Mesothelial cell of epicardium (in vitro differentiated cells): ENCODE measurements at regions not wholly inside any gene's neighbourhood (a gene's known extent, or its start where the extent isn't known, plus 50 kb on each side); places are given as distances from the start of the nearest gene placed in this dataset.
A peak's percentile ranks its signal among the peaks of the same experiment; 100 is the strongest.

Experiments used
- DNase-seq, 2 experiments: peaks; one replicate each; pipeline ENCODE4 v3.0.0; 2021; ENCODE audit warnings: low spot score in 2 of 2; ENCODE audit not compliant: unreplicated experiment in 2 of 2
- H3K27ac Mint-ChIP-seq: 2 replicates; pipeline ENCODE4 v1.8.0; 2021; ENCODE audit warnings: mixed read lengths
- H3K27me3 Mint-ChIP-seq: 2 replicates; pipeline ENCODE4 v1.8.0; 2021; ENCODE audit warnings: low read depth, mixed read lengths
- H3K36me3 Mint-ChIP-seq: 2 replicates; pipeline ENCODE4 v1.8.0; 2021; ENCODE audit warnings: mixed read lengths
- H3K4me1 Mint-ChIP-seq: 2 replicates; pipeline ENCODE4 v1.8.0; 2021; ENCODE audit warnings: mixed read lengths
- H3K4me3 Mint-ChIP-seq: 2 replicates; pipeline ENCODE4 v1.8.0; 2021; ENCODE audit warnings: mild to moderate bottlenecking, moderate library complexity, mixed read lengths
- H3K9me3 Mint-ChIP-seq: 2 replicates; pipeline ENCODE4 v1.8.0; 2021; ENCODE audit warnings: mixed read lengths
- CTCF ChIP-seq: fragments of 200-600 bp; sonication (generic); IDR thresholded peaks from one replicate; pipeline ENCODE4 v1.5.0; 2021; ENCODE audit warnings: antibody characterized with exemption; ENCODE audit not compliant: unreplicated experiment

GRCh38 chr2:220963076-220963475 lies 609.0 kb downstream of the EPHA4 start:
- no peak for TF ChIP-seq CTCF
- Mint-ChIP-seq H3K36me3 (no peaks in the 10 kb centered on the region), H3K9me3 (no peaks in the 10 kb centered on the region), H3K27ac (no peak overlapping the region), H3K27me3 (peaks cover 2% of the 10 kb centered on the region), H3K4me3 (no peak overlapping the region), H3K4me1 (peaks cover 22% of the 10 kb centered on the region)
- DNase-seq, result no peak

GRCh38 chr2:220963930-220964329 lies 608.2 kb downstream of the EPHA4 start:
- no peaks in the 10 kb centered on the region for H3K9me3 Mint-ChIP-seq
- peaks cover 2% of the 10 kb centered on the region for H3K27me3 Mint-ChIP-seq
- no peak for DNase-seq
- H3K4me3 Mint-ChIP-seq, result no peak overlapping the region
- peaks cover 22% of the 10 kb centered on the region for H3K4me1 Mint-ChIP-seq
- no peak for TF ChIP-seq CTCF
- H3K36me3 Mint-ChIP-seq, result no peaks in the 10 kb centered on the region
- H3K27ac Mint-ChIP-seq, result peak overlapping the region; percentile 3

- H3K4me3 Mint-ChIP-seq, result no peak overlapping the region
- TF ChIP-seq CTCF, result no peak
- H3K27me3 Mint-ChIP-seq, result peaks cover 2% of the 10 kb centered on the region
- H3K36me3 Mint-ChIP-seq, result no peaks in the 10 kb centered on the region
- H3K27ac Mint-ChIP-seq, result no peak overlapping the region
- peaks cover 22% of the 10 kb centered on the region for H3K4me1 Mint-ChIP-seq
- no peak for DNase-seq
- peaks cover 5% of the 10 kb centered on the region for H3K9me3 Mint-ChIP-seq
Observed at GRCh38 chr2:220966636-220967035, 605.5 kb downstream of the EPHA4 start.

GRCh38 chr2:220969348-220969747 lies 602.8 kb downstream of the EPHA4 start:
- H3K4me1 Mint-ChIP-seq, result no peaks in the 10 kb centered on the region
- no peak overlapping the region for H3K27ac Mint-ChIP-seq
- H3K4me3 Mint-ChIP-seq, result no peak overlapping the region
- H3K9me3 Mint-ChIP-seq, result peaks cover 9% of the 10 kb centered on the region
- TF ChIP-seq CTCF, result no peak
- H3K36me3 Mint-ChIP-seq, result no peaks in the 10 kb centered on the region
- no peak for DNase-seq
- peaks cover 2% of the 10 kb centered on the region for H3K27me3 Mint-ChIP-seq

- Mint-ChIP-seq H3K9me3 (peaks cover 7% of the 10 kb centered on the region), H3K36me3 (peaks cover 2% of the 10 kb centered on the region), H3K27ac (no peak overlapping the region), H3K4me1 (peaks cover 16% of the 10 kb centered on the region), H3K27me3 (peaks cover 23% of the 10 kb centered on the region), H3K4me3 (no peak overlapping the region)
- no peak for TF ChIP-seq CTCF
- DNase-seq, result no peak
Observed at GRCh38 chr2:220980966-220981675, 591.0 kb downstream of the EPHA4 start.
